ENCODE measurements at regions not wholly inside any gene's neighbourhood (a gene's known extent, or its start where the extent isn't known, plus 50 kb on each side); places are given as distances from the start of the nearest gene placed in this dataset.

DNA sequence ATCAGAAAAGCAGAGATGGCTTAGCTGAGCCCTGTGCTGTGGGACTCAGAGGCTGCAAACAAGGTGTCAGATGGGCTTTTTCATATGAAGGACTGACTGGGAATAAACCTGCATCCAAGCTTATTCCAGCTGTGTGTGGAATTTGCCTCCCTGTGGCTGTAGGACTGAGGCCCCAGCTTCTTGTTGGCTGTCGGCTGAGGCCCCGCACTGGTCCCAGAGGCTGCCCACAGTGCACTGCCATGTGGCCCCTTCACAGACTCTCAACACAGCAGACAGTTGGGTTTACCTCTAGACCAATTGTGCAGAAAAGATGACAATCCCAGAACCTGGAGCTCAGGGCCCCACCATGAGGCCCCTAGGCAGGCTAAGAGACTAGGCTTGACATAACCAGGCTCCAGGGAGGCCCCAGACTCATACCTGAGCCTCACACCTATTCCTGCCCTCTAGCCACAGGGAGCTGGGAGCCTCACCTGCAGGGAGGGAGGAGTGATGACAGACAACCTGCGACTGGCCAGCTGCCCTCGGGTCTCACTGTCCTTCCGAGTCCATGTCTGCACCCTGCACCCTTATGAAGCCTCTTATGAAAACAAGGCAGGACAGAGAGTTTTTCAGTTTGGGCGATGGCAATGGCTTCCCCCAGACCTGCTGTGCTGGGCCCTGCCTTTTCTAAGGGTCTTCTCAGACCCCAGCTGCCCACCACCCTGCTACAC is 615.5 kb downstream of the NPHP4 start:
- Histone ChIP-seq H3K9me3 (replicated peaks; ENCODE audit: control insufficient read depth, insufficient read depth, low read length) (no peaks in the 10 kb centered on the region), H2AFZ (ENCODE audit: control insufficient read depth, low read depth, low read length) (no peak overlapping the region), H3K9ac (ENCODE audit: control insufficient read depth, insufficient read depth, low read length) (no peak overlapping the region), H3K4me1 (ENCODE audit: control insufficient read depth, insufficient read depth, low read length) (no peaks in the 10 kb centered on the region), H3K4me3 (no peak overlapping the region), H3K27ac (ENCODE audit: control insufficient read depth, insufficient read depth) (no peak overlapping the region), H4K20me1 (ENCODE audit: control insufficient read depth, insufficient read depth) (no peaks in the 10 kb centered on the region), H3K27me3 (replicated peaks in 1 of 2; ENCODE audit: control insufficient read depth in 2 of 2, insufficient read depth in 2 of 2, low read length in 1 of 2) (no peaks in the 10 kb centered on the region), H3K4me2 (ENCODE audit: control insufficient read depth, insufficient read depth) (no peak overlapping the region), H3K79me2 (ENCODE audit: control insufficient read depth, insufficient read depth, low read length) (no peaks in the 10 kb centered on the region), H3K36me3 (ENCODE audit: control insufficient read depth in 2 of 2, insufficient read depth in 2 of 2, low read length in 1 of 2) (no peaks in the 10 kb centered on the region)
- SMC1A ChIA-PET (ENCODE audit: uncharacterized antibody, unreplicated experiment): no interaction called here
- in situ Hi-C loops (cut with MboI): no loop called here
- DNase-seq (ENCODE audit: low read depth, low spot score) (no peak), ATAC-seq (no peak), FAIRE-seq (no peak)
- intact Hi-C loops (cut with micrococcal nuclease; ENCODE audit: unreplicated experiment): no loop called here
- CTCF ChIA-PET: no interaction called here
- 53% methylated on average over 6 of the region's 6 CpGs for WGBS (ENCODE audit: insufficient coverage, insufficient replicate concordance, low lambda C conversion rate, missing lambda C conversion rate)
- no TSS peak for BruUV-seq (replicated peaks)
- RAD21 ChIA-PET (ENCODE audit: unreplicated experiment): no interaction called here
- TF ChIP-seq TAF1 (IDR thresholded peaks at IDR 0.05; ENCODE audit: borderline replicate concordance, low read depth, low read length) (no peak), CBFB (IDR thresholded peaks at IDR 0.05; ENCODE audit: low read depth) (no peak), FOXK2 (IDR thresholded peaks at IDR 0.05) (no peak), WRNIP1 (IDR thresholded peaks at IDR 0.05; ENCODE audit: borderline replicate concordance, low read depth, low read length) (no peak), TCF12 (IDR thresholded peaks at IDR 0.05; ENCODE audit: low read depth, low read length) (no peak), MYB (IDR thresholded peaks at IDR 0.05; ENCODE audit: borderline replicate concordance, low read depth, low read length) (no peak), CREM (IDR thresholded peaks at IDR 0.05; ENCODE audit: low read depth) (no peak), HDAC2 (IDR thresholded peaks at IDR 0.05) (no peak), PAX5 (IDR thresholded peaks at IDR 0.05; ENCODE audit: borderline replicate concordance, low read depth, low read length) (no peak)
- TF ChIP-seq, protein P1, sequence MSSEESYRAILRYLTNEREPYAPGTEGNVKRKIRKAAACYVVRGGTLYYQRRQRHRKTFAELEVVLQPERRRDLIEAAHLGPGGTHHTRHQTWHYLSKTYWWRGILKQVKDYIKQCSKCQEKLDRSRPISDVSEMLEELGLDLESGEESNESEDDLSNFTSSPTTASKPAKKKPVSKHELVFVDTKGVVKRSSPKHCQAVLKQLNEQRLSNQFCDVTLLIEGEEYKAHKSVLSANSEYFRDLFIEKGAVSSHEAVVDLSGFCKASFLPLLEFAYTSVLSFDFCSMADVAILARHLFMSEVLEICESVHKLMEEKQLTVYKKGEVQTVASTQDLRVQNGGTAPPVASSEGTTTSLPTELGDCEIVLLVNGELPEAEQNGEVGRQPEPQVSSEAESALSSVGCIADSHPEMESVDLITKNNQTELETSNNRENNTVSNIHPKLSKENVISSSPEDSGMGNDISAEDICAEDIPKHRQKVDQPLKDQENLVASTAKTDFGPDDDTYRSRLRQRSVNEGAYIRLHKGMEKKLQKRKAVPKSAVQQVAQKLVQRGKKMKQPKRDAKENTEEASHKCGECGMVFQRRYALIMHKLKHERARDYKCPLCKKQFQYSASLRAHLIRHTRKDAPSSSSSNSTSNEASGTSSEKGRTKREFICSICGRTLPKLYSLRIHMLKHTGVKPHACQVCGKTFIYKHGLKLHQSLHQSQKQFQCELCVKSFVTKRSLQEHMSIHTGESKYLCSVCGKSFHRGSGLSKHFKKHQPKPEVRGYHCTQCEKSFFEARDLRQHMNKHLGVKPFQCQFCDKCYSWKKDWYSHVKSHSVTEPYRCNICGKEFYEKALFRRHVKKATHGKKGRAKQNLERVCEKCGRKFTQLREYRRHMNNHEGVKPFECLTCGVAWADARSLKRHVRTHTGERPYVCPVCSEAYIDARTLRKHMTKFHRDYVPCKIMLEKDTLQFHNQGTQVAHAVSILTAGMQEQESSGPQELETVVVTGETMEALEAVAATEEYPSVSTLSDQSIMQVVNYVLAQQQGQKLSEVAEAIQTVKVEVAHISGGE (CRISPR knock-in tag; IDR thresholded peaks at IDR 0.05): no peak
- POLR2A ChIA-PET: no interaction called here
